H9 (cell line): ENCODE measurements at regions not wholly inside any gene's neighbourhood (a gene's known extent, or its start where the extent isn't known, plus 50 kb on each side); places are given as distances from the start of the nearest gene placed in this dataset.

Experiments used
- DNase-seq: peaks from one replicate; pipeline ENCODE4 v3.0.0-alpha.2; 2017
- H2AFZ ChIP-seq: one replicate; pipeline ENCODE4 v1.6.1; 2013; ENCODE audit warnings: mild to moderate bottlenecking, low read length, control low read depth, moderate library complexity
- H2AK5ac ChIP-seq: 2 replicates; pipeline ENCODE4 v1.6.1; 2013; ENCODE audit warnings: low read length, control low read depth, mixed read lengths; ENCODE audit not compliant: insufficient read length
- H2BK120ac ChIP-seq: one replicate; pipeline ENCODE4 v1.6.1; 2013; ENCODE audit warnings: low read depth, mild to moderate bottlenecking, low read length, control low read depth, inconsistent platforms; ENCODE audit not compliant: poor library complexity, severe bottlenecking
- H2BK12ac ChIP-seq: 2 replicates; pipeline ENCODE4 v1.6.1; 2013; ENCODE audit warnings: low read length, control low read depth, mixed read lengths, low read depth; ENCODE audit not compliant: insufficient read length
- H2BK15ac ChIP-seq: 2 replicates; pipeline ENCODE4 v1.6.1; 2013; ENCODE audit warnings: low read depth, low read length, control low read depth
- H2BK20ac ChIP-seq: one replicate; pipeline ENCODE4 v1.6.1; 2013; ENCODE audit warnings: low read depth, mild to moderate bottlenecking, low read length, control low read depth, inconsistent platforms; ENCODE audit not compliant: poor library complexity, severe bottlenecking
- H2BK5ac ChIP-seq: 2 replicates; pipeline ENCODE4 v1.6.1; 2013; ENCODE audit warnings: low read length, control low read depth, mixed read lengths; ENCODE audit not compliant: insufficient read length
- H3K14ac ChIP-seq: 2 replicates; pipeline ENCODE4 v1.6.1; 2013; ENCODE audit warnings: low read length, control low read depth; ENCODE audit not compliant: insufficient read depth
- H3K18ac ChIP-seq: 2 replicates; pipeline ENCODE4 v1.6.1; 2013; ENCODE audit warnings: low read depth, mild to moderate bottlenecking, mixed read lengths, low read length, control low read depth; ENCODE audit not compliant: insufficient read length
- H3K23ac ChIP-seq: 2 replicates; pipeline ENCODE4 v1.6.1; 2013; ENCODE audit warnings: low read length, control low read depth, mixed read lengths, low read depth; ENCODE audit not compliant: insufficient read length
- H3K23me2 ChIP-seq: 2 replicates; pipeline ENCODE4 v1.6.1; 2013; ENCODE audit warnings: low read depth, mild to moderate bottlenecking, mixed read lengths, low read length, control low read depth; ENCODE audit not compliant: insufficient read length, poor library complexity, severe bottlenecking
- H3K27ac ChIP-seq: 2 replicates; pipeline ENCODE4 v1.5.1; 2013; ENCODE audit warnings: low read length, control low read depth, mixed read lengths, low read depth; ENCODE audit not compliant: insufficient read length
- H3K27me3 ChIP-seq: 2 replicates; pipeline ENCODE4 v1.6.1; 2013; ENCODE audit warnings: low read length, control low read depth, inconsistent platforms; ENCODE audit not compliant: insufficient read depth
- H3K4ac ChIP-seq: 2 replicates; pipeline ENCODE4 v1.6.1; 2013; ENCODE audit warnings: low read depth, mild to moderate bottlenecking, control low read depth, inconsistent platforms, low read length, moderate library complexity
- H3K4me1 ChIP-seq: 2 replicates; pipeline ENCODE4 v1.6.1; 2013; ENCODE audit warnings: low read length, control low read depth, inconsistent platforms; ENCODE audit not compliant: insufficient read depth
- H3K4me2 ChIP-seq: 2 replicates; pipeline ENCODE4 v1.6.1; 2013; ENCODE audit warnings: low read length, control low read depth, mixed read lengths; ENCODE audit not compliant: insufficient read length, insufficient read depth
- H3K56ac ChIP-seq: 2 replicates; pipeline ENCODE4 v1.6.1; 2013; ENCODE audit warnings: low read depth, mild to moderate bottlenecking, mixed read lengths, low read length, control low read depth; ENCODE audit not compliant: insufficient read length
- H3K79me1 ChIP-seq: 2 replicates; pipeline ENCODE4 v1.6.1; 2013; ENCODE audit warnings: low read depth, mild to moderate bottlenecking, moderate library complexity, low read length, control low read depth, inconsistent platforms; ENCODE audit not compliant: insufficient read depth, poor library complexity, severe bottlenecking
- H3K79me2 ChIP-seq: 2 replicates; pipeline ENCODE4 v1.6.1; 2013; ENCODE audit warnings: low read length, control low read depth, inconsistent platforms; ENCODE audit not compliant: insufficient read depth
- H3K9ac ChIP-seq: 2 replicates; pipeline ENCODE4 v1.6.1; 2013; ENCODE audit warnings: low read length, control low read depth, mixed read lengths; ENCODE audit not compliant: insufficient read length; ENCODE audit errors: extremely low read depth
- H3K9me3 ChIP-seq: one replicate; pipeline ENCODE4 v1.6.1; 2013; ENCODE audit warnings: low read depth, low read length, inconsistent platforms; ENCODE audit not compliant: control insufficient read depth
- H3T11ph ChIP-seq: one replicate; pipeline ENCODE4 v1.6.1; 2013; ENCODE audit warnings: mild to moderate bottlenecking, low read length, control low read depth, inconsistent platforms
- H4K20me1 ChIP-seq: one replicate; pipeline ENCODE4 v1.6.1; 2013; ENCODE audit not compliant: control insufficient read depth, insufficient read length, insufficient read depth
- H4K5ac ChIP-seq: 2 replicates; pipeline ENCODE4 v1.6.1; 2013; ENCODE audit warnings: low read depth, mild to moderate bottlenecking, mixed read lengths, low read length, control low read depth; ENCODE audit not compliant: insufficient read length
- H4K8ac ChIP-seq: replicated peaks from 2 replicates; pipeline ENCODE4 v1.6.1; 2013; ENCODE audit warnings: low read length, control low read depth, mixed read lengths, low read depth; ENCODE audit not compliant: insufficient read length
- H4K91ac ChIP-seq: 2 replicates; pipeline ENCODE4 v1.6.1; 2013; ENCODE audit warnings: low read depth, mild to moderate bottlenecking, moderate library complexity, mixed read lengths, low read length, control low read depth; ENCODE audit not compliant: insufficient read length
- H3K27ac Mint-ChIP-seq, 3 experiments: 2 replicates in 2 of 3; 3 replicates in 1 of 3; pipeline ENCODE4 v1.8.0; 2020 to 2021; ENCODE audit warnings: mixed read lengths in 3 of 3, mild to moderate bottlenecking in 1 of 3, moderate library complexity in 1 of 3
- H3K27me3 Mint-ChIP-seq: 2 replicates; pipeline ENCODE4 v1.8.0; 2021; ENCODE audit warnings: low read depth, mild to moderate bottlenecking, moderate library complexity, mixed read lengths
- H3K36me3 Mint-ChIP-seq, 3 experiments: 2 replicates in 2 of 3; 3 replicates in 1 of 3; pipeline ENCODE4 v1.8.0; 2020 to 2021; ENCODE audit warnings: low read depth in 3 of 3, mixed read lengths in 3 of 3; ENCODE audit not compliant: insufficient read depth in 1 of 3
- H3K4me1 Mint-ChIP-seq, 2 experiments: 2 replicates each; pipeline ENCODE4 v1.8.0; 2020; ENCODE audit warnings: mixed read lengths in 2 of 2
- H3K4me3 Mint-ChIP-seq, 2 experiments: 2 replicates in 1 of 2; 3 replicates in 1 of 2; pipeline ENCODE4 v1.8.0; 2020 to 2021; ENCODE audit warnings: mild to moderate bottlenecking in 2 of 2, mixed read lengths in 2 of 2, moderate library complexity in 1 of 2
- H3K9me3 Mint-ChIP-seq, 2 experiments: 2 replicates in 1 of 2; 3 replicates in 1 of 2; pipeline ENCODE4 v1.8.0; 2020; ENCODE audit warnings: mild to moderate bottlenecking in 2 of 2, mixed read lengths in 2 of 2, moderate library complexity in 1 of 2
- CTCF ChIP-seq: fragments of 200-600 bp; sonication (generic); conservative IDR thresholded peaks from 3 replicates; pipeline ENCODE4 v1.8.0; 2021; ENCODE audit warnings: antibody characterized with exemption, mild to moderate bottlenecking
- WGBS: extraction: QIAGEN DNeasy Blood & Tissue Kit; methylation state at CpG from one replicate; pipeline ENCODE4 v1.1.7; 2013; ENCODE audit warnings: missing lambda C conversion rate, low lambda C conversion rate, mixed read lengths; ENCODE audit not compliant: insufficient read length; ENCODE audit errors: extremely low coverage; 5-methylcytosine and 5-hydroxymethylcytosine counted together

- H3K4me3 Mint-ChIP-seq, result no peak overlapping the region
- peaks cover 0 to under 1% of the 10 kb centered on the region in 2 experiments; a peak in 2 of 5 replicates for H3K9me3 Mint-ChIP-seq
- Histone ChIP-seq H3K4me2 (no peak overlapping the region), H3K27ac (no peak overlapping the region), H3K14ac (no peak overlapping the region), H2BK120ac (no peak overlapping the region), H2AFZ (no peak overlapping the region), H3K9ac (no peak overlapping the region), H2AK5ac (no peak overlapping the region), H2BK15ac (no peak overlapping the region), H3K79me2 (no peaks in the 10 kb centered on the region), H3K4me1 (peaks cover 3% of the 10 kb centered on the region), H3K23ac (no peak overlapping the region), H2BK12ac (no peak overlapping the region), H4K91ac (no peak overlapping the region), H3K27me3 (no peaks in the 10 kb centered on the region), H4K5ac (no peak overlapping the region), H3K79me1 (no peaks in the 10 kb centered on the region), H3K4ac (no peak overlapping the region), H3T11ph (no peak overlapping the region), H3K9me3 (no peaks in the 10 kb centered on the region), H3K18ac (no peak overlapping the region), H2BK20ac (no peak overlapping the region), H4K8ac (no peak overlapping the region), H3K56ac (no peak overlapping the region), H3K23me2 (no peaks in the 10 kb centered on the region), H2BK5ac (no peak overlapping the region), H4K20me1 (no peaks in the 10 kb centered on the region)
- WGBS, result no CpG with 5 or more reads among the region's 2 CpGs
- no peaks in the 10 kb centered on the region for H3K36me3 Mint-ChIP-seq
- H3K27me3 Mint-ChIP-seq, result peaks cover 7% of the 10 kb centered on the region
- no peak for TF ChIP-seq CTCF
- no peak overlapping the region for H3K27ac Mint-ChIP-seq
- no peak for DNase-seq
- H3K4me1 Mint-ChIP-seq, result peaks cover 20 to 29% of the 10 kb centered on the region in 2 experiments
Measured at GRCh38 chr1:201707656-201708055, 121.3 kb upstream of the IPO9 start.
